ENCODE measurements at regions not wholly inside any gene's neighbourhood (a gene's known extent, or its start where the extent isn't known, plus 50 kb on each side); places are given as distances from the start of the nearest gene placed in this dataset.

GRCh38 chr2:60309336-60309735, 244.1 kb downstream of the BCL11A start:
- Mint-ChIP-seq H3K27me3 (no peaks in the 10 kb centered on the region), H3K9me3 (no peaks in the 10 kb centered on the region), H3K27ac (no peak overlapping the region), H3K36me3 (ENCODE audit: low read depth) (no peaks in the 10 kb centered on the region), H3K4me1 (ENCODE audit: low read depth) (no peaks in the 10 kb centered on the region), H3K4me3 (no peak overlapping the region)
- Histone ChIP-seq H3K36me3 (ENCODE audit: insufficient read depth, low read length) (no peaks in the 10 kb centered on the region), H3K27me3 (ENCODE audit: control insufficient read depth in 1 of 2, insufficient read depth in 2 of 2, low read length in 2 of 2) (no peaks in the 10 kb centered on the region), H3K4me1 (ENCODE audit: insufficient read depth, low read length) (no peaks in the 10 kb centered on the region), H3K9me3 (ENCODE audit: control insufficient read depth in 1 of 2, insufficient read depth in 1 of 2, low read length in 2 of 2) (no peaks in the 10 kb centered on the region), H3K4me3 (ENCODE audit: low read length) (no peak overlapping the region), H3K27ac (ENCODE audit: low read depth in 1 of 2, low read length in 2 of 2) (no peak overlapping the region)
- CTCF ChIA-PET = no interaction called here
- POLR2A ChIA-PET = no interaction called here
- no peak for TF ChIP-seq CTCF (IDR thresholded peaks at IDR 0.05)
- no peak for ATAC-seq (ENCODE audit: poor library complexity)
- intact Hi-C loops (cut with DNase I, micrococcal nuclease) = no loop called here
- no peak for DNase-seq

GRCh38 chr2:60306267-60306861, 247.1 kb downstream of the BCL11A start:
- Mint-ChIP-seq H3K9me3 (no peaks in the 10 kb centered on the region), H3K4me1 (ENCODE audit: low read depth) (no peaks in the 10 kb centered on the region), H3K27me3 (no peaks in the 10 kb centered on the region), H3K27ac (no peak overlapping the region), H3K36me3 (ENCODE audit: low read depth) (no peaks in the 10 kb centered on the region), H3K4me3 (no peak overlapping the region)
- intact Hi-C loops (cut with DNase I, micrococcal nuclease) = no loop called here
- DNase-seq (no peak), ATAC-seq (ENCODE audit: poor library complexity) (no peak)
- H3K27me3 ChIP-seq (ENCODE audit: control insufficient read depth in 1 of 2, insufficient read depth in 2 of 2, low read length in 2 of 2) = no peaks in the 10 kb centered on the region
- H3K4me1 ChIP-seq (ENCODE audit: insufficient read depth, low read length) = no peaks in the 10 kb centered on the region
- no peak for TF ChIP-seq CTCF (IDR thresholded peaks at IDR 0.05)
- no peaks in the 10 kb centered on the region for H3K36me3 ChIP-seq (ENCODE audit: insufficient read depth, low read length)
- no peaks in the 10 kb centered on the region for H3K9me3 ChIP-seq (ENCODE audit: control insufficient read depth in 1 of 2, insufficient read depth in 1 of 2, low read length in 2 of 2)
- H3K4me3 ChIP-seq (ENCODE audit: low read length) = no peak overlapping the region
- H3K27ac ChIP-seq (ENCODE audit: low read depth in 1 of 2, low read length in 2 of 2) = no peak overlapping the region
- ChIA-PET CTCF (no interaction called here), POLR2A (no interaction called here)

GRCh38 chr2:60303680-60304079, 249.8 kb downstream of the BCL11A start:
- no peaks in the 10 kb centered on the region for H3K4me1 Mint-ChIP-seq (ENCODE audit: low read depth)
- Histone ChIP-seq H3K27ac (ENCODE audit: low read depth in 1 of 2, low read length in 2 of 2) (no peak overlapping the region), H3K9me3 (ENCODE audit: control insufficient read depth in 1 of 2, insufficient read depth in 1 of 2, low read length in 2 of 2) (no peaks in the 10 kb centered on the region), H3K4me3 (ENCODE audit: low read length) (no peak overlapping the region), H3K36me3 (ENCODE audit: insufficient read depth, low read length) (no peaks in the 10 kb centered on the region), H3K4me1 (ENCODE audit: insufficient read depth, low read length) (no peaks in the 10 kb centered on the region), H3K27me3 (ENCODE audit: control insufficient read depth in 1 of 2, insufficient read depth in 2 of 2, low read length in 2 of 2) (no peaks in the 10 kb centered on the region)
- no peak for TF ChIP-seq CTCF (IDR thresholded peaks at IDR 0.05)
- no peak for ATAC-seq (ENCODE audit: poor library complexity)
- no peak for DNase-seq
- H3K27me3 Mint-ChIP-seq = no peaks in the 10 kb centered on the region
- H3K36me3 Mint-ChIP-seq (ENCODE audit: low read depth) = no peaks in the 10 kb centered on the region
- no peak overlapping the region for H3K4me3 Mint-ChIP-seq
- POLR2A ChIA-PET = no interaction called here
- H3K9me3 Mint-ChIP-seq = no peaks in the 10 kb centered on the region
- CTCF ChIA-PET = no interaction called here
- intact Hi-C loops (cut with DNase I, micrococcal nuclease) = no loop called here
- H3K27ac Mint-ChIP-seq = no peak overlapping the region

All from CD4-positive, alpha-beta T cell (primary cell).